ENCODE measurements at regions not wholly inside any gene's neighbourhood (a gene's known extent, or its start where the extent isn't known, plus 50 kb on each side); places are given as distances from the start of the nearest gene placed in this dataset.
"Not testable (repeated sequence)": the region's sequence is repeated elsewhere in the genome, so short reads cannot be mapped to it uniquely, and the experiment has no call there.

GRCh38 chr15:22664294-22665058 lies 122.0 kb upstream of the NIPA1 start:
- DNase-seq (ENCODE audit: low read depth) = peak; percentile 21
- H3K4me3 ChIP-seq (ENCODE audit: low read length) = peak overlapping the region; percentile 35

GRCh38 chr15:22665059-22665702 lies 121.3 kb upstream of the NIPA1 start:
- peak overlapping the region; percentile 35 for H3K4me3 ChIP-seq (ENCODE audit: low read length)
- DNase-seq (ENCODE audit: low read depth) = peak; percentile 23

GRCh38 chr15:22665711-22666110 lies 120.7 kb upstream of the NIPA1 start:
- peak overlapping the region; percentile 11 for H3K4me3 ChIP-seq (ENCODE audit: low read length)
- DNase-seq (ENCODE audit: low read depth) = not testable (repeated sequence)

GRCh38 chr15:22684786-22685185 lies 101.7 kb upstream of the NIPA1 start:
- not testable (repeated sequence) for H3K4me3 ChIP-seq (ENCODE audit: low read length)
- peak; percentile 3 for DNase-seq (ENCODE audit: low read depth)

- DNase-seq (ENCODE audit: low read depth); H3K4me3 ChIP-seq (ENCODE audit: low read length): not testable (repeated sequence)
Observed at GRCh38 chr15:22699881-22700280, 86.6 kb upstream of the NIPA1 start.

- not testable (repeated sequence) for H3K4me3 ChIP-seq (ENCODE audit: low read length); DNase-seq (ENCODE audit: low read depth)
Observed at GRCh38 chr15:22710831-22711341, 75.6 kb upstream of the NIPA1 start.

GRCh38 chr15:22713933-22714332 lies 72.5 kb upstream of the NIPA1 start:
- DNase-seq (ENCODE audit: low read depth); H3K4me3 ChIP-seq (ENCODE audit: low read length): not testable (repeated sequence)

- DNase-seq (ENCODE audit: low read depth); H3K4me3 ChIP-seq (ENCODE audit: low read length): not testable (repeated sequence)
Observed at GRCh38 chr15:22714358-22715132, 71.9 kb upstream of the NIPA1 start.

GRCh38 chr15:22715133-22715845 lies 71.2 kb upstream of the NIPA1 start:
- H3K4me3 ChIP-seq (ENCODE audit: low read length); DNase-seq (ENCODE audit: low read depth): not testable (repeated sequence)

GRCh38 chr15:22719980-22720379 lies 66.5 kb upstream of the NIPA1 start:
- DNase-seq (ENCODE audit: low read depth); H3K4me3 ChIP-seq (ENCODE audit: low read length): not testable (repeated sequence)
- TF ChIP-seq CTCF (IDR thresholded peaks at IDR 0.05; ENCODE audit: insufficient read depth, low read depth, low read length, missing control alignments) = peak; percentile 4

GRCh38 chr15:22726104-22726503 lies 60.3 kb upstream of the NIPA1 start:
- not testable (repeated sequence) for DNase-seq (ENCODE audit: low read depth); H3K4me3 ChIP-seq (ENCODE audit: low read length)

- H3K4me3 ChIP-seq (ENCODE audit: low read length); DNase-seq (ENCODE audit: low read depth): not testable (repeated sequence)
Observed at GRCh38 chr15:22735067-22735466, 51.4 kb upstream of the NIPA1 start.

GRCh38 chr15:22735781-22736180 lies 50.7 kb upstream of the NIPA1 start:
- TF ChIP-seq CTCF (IDR thresholded peaks at IDR 0.05; ENCODE audit: insufficient read depth, low read depth, low read length, missing control alignments) = no peak
- no peak for DNase-seq (ENCODE audit: low read depth)
- no peak overlapping the region for H3K4me3 ChIP-seq (ENCODE audit: low read length)

- DNase-seq (ENCODE audit: low read depth); H3K4me3 ChIP-seq (ENCODE audit: low read length): not testable (repeated sequence)
Observed at GRCh38 chr15:22736200-22736599, 50.2 kb upstream of the NIPA1 start.
